ENCODE measurements at regions not wholly inside any gene's neighbourhood (a gene's known extent, or its start where the extent isn't known, plus 50 kb on each side); places are given as distances from the start of the nearest gene placed in this dataset.
A peak's percentile ranks its signal among the peaks of the same experiment; 100 is the strongest.

DNA sequence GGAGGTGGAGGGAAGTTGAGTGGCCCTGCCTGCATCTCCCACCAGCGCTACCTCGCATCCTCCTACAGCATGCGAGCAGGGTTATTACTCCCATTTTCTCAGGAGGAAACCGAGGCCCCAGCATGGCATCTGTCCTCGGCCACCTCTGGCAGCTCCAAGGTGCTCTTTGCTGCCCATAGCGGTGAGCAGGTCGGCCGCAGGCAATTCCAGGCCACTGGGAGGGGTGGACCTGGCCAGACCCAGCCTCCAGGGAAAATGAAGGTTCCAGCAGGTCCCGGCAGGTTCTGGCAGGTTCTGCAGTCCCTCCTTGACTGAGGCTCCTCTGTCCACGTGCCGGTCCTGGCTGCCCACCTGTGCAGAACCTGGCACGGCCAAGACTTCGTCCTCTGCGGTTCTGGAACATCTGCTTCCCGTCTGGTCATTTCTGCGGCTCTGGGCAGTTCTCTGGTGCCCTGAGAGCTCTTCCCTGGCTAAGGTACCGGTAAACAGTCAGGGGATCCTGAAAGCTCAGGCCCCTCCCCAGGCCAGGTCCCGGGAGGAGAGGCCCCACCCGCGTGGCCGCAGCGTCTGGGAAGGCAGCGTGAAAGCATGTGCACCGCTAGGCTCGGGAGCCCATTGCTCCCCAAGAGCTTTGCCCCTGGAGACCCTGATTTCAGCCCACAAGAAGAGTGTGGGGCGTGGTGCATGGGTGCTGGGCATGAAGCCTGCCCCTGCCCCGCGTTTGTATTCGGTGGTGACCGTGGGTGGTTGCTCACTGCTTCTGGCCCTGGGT lies 112.0 kb upstream of the ADRA2C start:
- TF ChIP-seq EZH2phosphoT487 (IDR thresholded peaks at IDR 0.05; ENCODE audit: low read depth, severe bottlenecking, unreplicated experiment) (no peak), EZH2 (IDR thresholded peaks at IDR 0.05; ENCODE audit: borderline replicate concordance) (no peak)
- TF ChIP-seq, protein P1, sequence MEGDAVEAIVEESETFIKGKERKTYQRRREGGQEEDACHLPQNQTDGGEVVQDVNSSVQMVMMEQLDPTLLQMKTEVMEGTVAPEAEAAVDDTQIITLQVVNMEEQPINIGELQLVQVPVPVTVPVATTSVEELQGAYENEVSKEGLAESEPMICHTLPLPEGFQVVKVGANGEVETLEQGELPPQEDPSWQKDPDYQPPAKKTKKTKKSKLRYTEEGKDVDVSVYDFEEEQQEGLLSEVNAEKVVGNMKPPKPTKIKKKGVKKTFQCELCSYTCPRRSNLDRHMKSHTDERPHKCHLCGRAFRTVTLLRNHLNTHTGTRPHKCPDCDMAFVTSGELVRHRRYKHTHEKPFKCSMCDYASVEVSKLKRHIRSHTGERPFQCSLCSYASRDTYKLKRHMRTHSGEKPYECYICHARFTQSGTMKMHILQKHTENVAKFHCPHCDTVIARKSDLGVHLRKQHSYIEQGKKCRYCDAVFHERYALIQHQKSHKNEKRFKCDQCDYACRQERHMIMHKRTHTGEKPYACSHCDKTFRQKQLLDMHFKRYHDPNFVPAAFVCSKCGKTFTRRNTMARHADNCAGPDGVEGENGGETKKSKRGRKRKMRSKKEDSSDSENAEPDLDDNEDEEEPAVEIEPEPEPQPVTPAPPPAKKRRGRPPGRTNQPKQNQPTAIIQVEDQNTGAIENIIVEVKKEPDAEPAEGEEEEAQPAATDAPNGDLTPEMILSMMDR (IDR thresholded peaks at IDR 0.05; ENCODE audit: poor library complexity): no peak
- Histone ChIP-seq H4K20me1 (ENCODE audit: insufficient read depth, poor library complexity, severe bottlenecking) (no peaks in the 10 kb centered on the region), H3K4me1 (ENCODE audit: insufficient read depth) (peaks cover 7% of the 10 kb centered on the region), H3K9me3 (ENCODE audit: low read depth) (no peaks in the 10 kb centered on the region), H3K4me3 (no peak overlapping the region), H3K4me2 (no peak overlapping the region), H3K27ac (no peak overlapping the region), H2AFZ (no peak overlapping the region), H3K36me3 (replicated peaks; ENCODE audit: insufficient read depth, low read depth) (no peaks in the 10 kb centered on the region), H3K9me2 (replicated peaks; ENCODE audit: insufficient read depth) (no peaks in the 10 kb centered on the region), H3K79me2 (no peaks in the 10 kb centered on the region), H3K27me3 (peaks cover 6% of the 10 kb centered on the region)
- DNase-seq (ENCODE audit: low spot score): no peak
- WGBS (ENCODE audit: low lambda C conversion rate, missing lambda C conversion rate): 90% methylated on average over 30 of the region's 30 CpGs

DNA sequence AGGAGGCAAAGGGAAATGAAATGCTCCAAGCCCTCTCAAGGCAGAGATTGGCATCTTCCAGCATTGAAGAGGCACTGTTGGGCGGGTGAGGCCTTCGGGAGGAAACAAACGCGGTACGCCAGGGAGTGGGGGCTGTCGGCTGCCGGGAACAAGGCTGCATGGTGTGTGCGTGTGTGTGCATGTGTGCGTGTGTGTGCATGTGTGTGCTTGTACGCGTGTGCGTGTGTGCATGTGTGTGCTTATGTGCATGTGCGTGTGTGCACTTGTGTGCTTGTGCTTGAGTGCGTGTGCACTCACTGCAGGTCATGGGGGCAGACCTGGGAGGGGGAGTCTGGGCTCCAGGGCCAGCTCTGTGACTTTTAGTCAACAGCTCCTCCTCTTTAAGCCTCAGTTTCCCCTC lies 113.6 kb upstream of the ADRA2C start:
- Histone ChIP-seq H3K9me2 (replicated peaks; ENCODE audit: insufficient read depth) (no peaks in the 10 kb centered on the region), H3K4me1 (ENCODE audit: insufficient read depth) (peaks cover 4% of the 10 kb centered on the region), H3K27me3 (no peaks in the 10 kb centered on the region)

DNA sequence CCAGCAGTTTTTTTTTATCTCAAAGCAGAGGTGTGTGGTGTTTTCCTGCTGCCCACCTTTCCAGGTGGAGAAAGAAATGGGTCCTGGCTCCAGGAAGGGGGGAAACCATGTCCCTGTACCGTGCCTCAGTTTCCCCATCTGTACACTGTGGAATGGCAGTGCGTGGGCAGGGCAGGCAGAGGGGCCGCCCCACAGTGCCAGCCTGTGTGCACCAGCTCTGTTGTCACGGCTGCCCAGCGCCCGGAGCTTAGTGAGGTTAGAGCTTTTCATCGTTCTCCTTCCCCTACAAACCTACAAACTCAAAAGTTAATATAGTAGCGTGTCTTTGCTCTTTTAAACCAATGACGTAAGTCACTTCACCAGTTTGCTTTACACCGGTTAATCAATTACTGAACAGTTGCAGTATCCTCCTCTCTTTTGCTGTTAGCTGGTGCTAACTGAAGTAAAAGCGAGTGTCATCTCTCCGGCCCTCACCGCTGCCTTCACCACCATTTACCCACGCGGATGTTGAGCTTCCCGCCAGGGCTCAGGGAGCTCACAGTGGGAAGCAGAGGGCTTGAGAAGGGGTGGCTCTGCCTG lies 114.8 kb upstream of the ADRA2C start:
- no peaks in the 10 kb centered on the region for H3K36me3 ChIP-seq (replicated peaks; ENCODE audit: insufficient read depth, low read depth)
- no peaks in the 10 kb centered on the region for H3K9me3 ChIP-seq (ENCODE audit: low read depth)
- H3K4me1 ChIP-seq (ENCODE audit: insufficient read depth): peaks cover 4% of the 10 kb centered on the region
- TF ChIP-seq EZH2phosphoT487 (IDR thresholded peaks at IDR 0.05; ENCODE audit: low read depth, severe bottlenecking, unreplicated experiment): no peak
- TF ChIP-seq EZH2 (IDR thresholded peaks at IDR 0.05; ENCODE audit: borderline replicate concordance): no peak
- TF ChIP-seq, protein P1 (IDR thresholded peaks at IDR 0.05; ENCODE audit: poor library complexity): no peak
- WGBS (ENCODE audit: low lambda C conversion rate, missing lambda C conversion rate): 73% methylated on average over 16 of the region's 16 CpGs
- H3K79me2 ChIP-seq: no peaks in the 10 kb centered on the region
- H3K27me3 ChIP-seq: no peaks in the 10 kb centered on the region
- H4K20me1 ChIP-seq (ENCODE audit: insufficient read depth, poor library complexity, severe bottlenecking): no peaks in the 10 kb centered on the region
- DNase-seq (ENCODE audit: low spot score): peak; percentile 28
- H3K27ac ChIP-seq: no peak overlapping the region
- no peak overlapping the region for H3K4me2 ChIP-seq
- H3K9me2 ChIP-seq (replicated peaks; ENCODE audit: insufficient read depth): no peaks in the 10 kb centered on the region
- no peak overlapping the region for H2AFZ ChIP-seq
- H3K4me3 ChIP-seq: no peak overlapping the region

More for the DNA sequence above, 113.6 kb upstream of the ADRA2C start:
- WGBS (ENCODE audit: low lambda C conversion rate, missing lambda C conversion rate): 96% methylated on average over 14 of the region's 14 CpGs
- DNase-seq (ENCODE audit: low spot score): no peak
- Histone ChIP-seq H3K9me3 (ENCODE audit: low read depth) (no peaks in the 10 kb centered on the region), H3K27ac (no peak overlapping the region), H2AFZ (no peak overlapping the region), H3K79me2 (no peaks in the 10 kb centered on the region), H4K20me1 (ENCODE audit: insufficient read depth, poor library complexity, severe bottlenecking) (no peaks in the 10 kb centered on the region), H3K36me3 (replicated peaks; ENCODE audit: insufficient read depth, low read depth) (no peaks in the 10 kb centered on the region), H3K4me3 (no peak overlapping the region), H3K4me2 (no peak overlapping the region)
- TF ChIP-seq EZH2 (IDR thresholded peaks at IDR 0.05; ENCODE audit: borderline replicate concordance): no peak
- TF ChIP-seq, protein P1 (IDR thresholded peaks at IDR 0.05; ENCODE audit: poor library complexity): no peak
- TF ChIP-seq EZH2phosphoT487 (IDR thresholded peaks at IDR 0.05; ENCODE audit: low read depth, severe bottlenecking, unreplicated experiment): no peak

All from hepatocyte (in vitro differentiated cells).